Activated B cell treated with CpG ODN at 0.5 μM for 24 hours (primary cell): ENCODE measurements at regions not wholly inside any gene's neighbourhood (a gene's known extent, or its start where the extent isn't known, plus 50 kb on each side); places are given as distances from the start of the nearest gene placed in this dataset.

Source experiments
- ATAC-seq: fragments of 200-7000 bp; cut with Tn5 transposase; one replicate; pipeline ENCODE4 v1.10.0; 2021; ENCODE audit warnings: low read depth, mild to moderate bottlenecking, moderate library complexity
- CTCF ChIA-PET: fragments of 350-600 bp; sonication (Branson Sonifier 250); formaldehyde crosslinking; loops from one replicate; lab custom pipeline; 2021; ENCODE audit warnings: antibody characterized with exemption; lab: Charles Lee
- POLR2A ChIA-PET: fragments of 350-600 bp; sonication (Branson Sonifier 250); formaldehyde crosslinking; loops from one replicate; lab custom pipeline; 2021; ENCODE audit warnings: antibody characterized with exemption; lab: Charles Lee
- DNase-seq: peaks from one replicate; pipeline ENCODE4 v3.0.0; 2022
- H3K27ac Mint-ChIP-seq: one replicate; pipeline ENCODE4 v1.8.0; 2020; ENCODE audit warnings: mixed read lengths
- H3K27me3 Mint-ChIP-seq: one replicate; pipeline ENCODE4 v1.8.0; 2021; ENCODE audit warnings: mixed read lengths
- H3K36me3 Mint-ChIP-seq: one replicate; pipeline ENCODE4 v1.8.0; 2021; ENCODE audit warnings: low read depth, mixed read lengths
- H3K4me1 Mint-ChIP-seq: one replicate; pipeline ENCODE4 v1.8.0; 2021; ENCODE audit warnings: mixed read lengths
- H3K4me3 Mint-ChIP-seq: one replicate; pipeline ENCODE4 v1.8.0; 2020; ENCODE audit warnings: mild to moderate bottlenecking, mixed read lengths
- H3K9me3 Mint-ChIP-seq: one replicate; pipeline ENCODE4 v1.8.0; 2020; ENCODE audit warnings: mixed read lengths
- intact Hi-C: fragments of 100-400 bp; cut with micrococcal nuclease; formaldehyde crosslinking; loops from one replicate; pipeline ENCODE4 v1.15.1; 2024
- TF ChIP-seq, protein P1 (sequence below): fragments of 200-600 bp; IDR thresholded peaks from one replicate; pipeline ENCODE4 v1.8.0; 2022; ENCODE audit warnings: antibody characterized with exemption, mild to moderate bottlenecking

DNA sequence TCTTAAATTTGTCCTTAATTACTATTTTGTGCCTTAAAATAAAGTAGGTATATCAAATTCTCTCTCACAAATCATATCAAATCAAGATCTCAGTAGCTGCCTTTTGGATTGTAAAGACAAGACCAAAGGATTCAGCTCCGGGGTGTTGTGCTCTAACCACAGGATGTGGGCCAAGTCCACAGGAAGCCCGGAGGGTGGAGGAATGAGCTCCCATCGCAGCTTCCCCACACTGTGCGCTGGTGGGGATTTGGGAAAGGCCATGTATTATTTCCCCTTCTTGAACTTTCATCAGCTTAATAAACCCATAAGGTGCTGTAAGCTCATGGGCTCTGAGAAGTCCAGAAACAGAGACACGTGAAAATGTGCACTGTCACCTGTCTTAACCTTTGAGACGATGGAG lies 241.6 kb upstream of the TCERG1L start:
- ChIA-PET POLR2A (no interaction called here), CTCF (no interaction called here)
- H3K36me3 Mint-ChIP-seq: no peaks in the 10 kb centered on the region
- ATAC-seq: no peak
- intact Hi-C loops: no loop called here
- DNase-seq: no peak
- no peak overlapping the region for H3K4me3 Mint-ChIP-seq
- no peaks in the 10 kb centered on the region for H3K9me3 Mint-ChIP-seq
- no peaks in the 10 kb centered on the region for H3K4me1 Mint-ChIP-seq
- H3K27me3 Mint-ChIP-seq: no peaks in the 10 kb centered on the region
- TF ChIP-seq, protein P1, sequence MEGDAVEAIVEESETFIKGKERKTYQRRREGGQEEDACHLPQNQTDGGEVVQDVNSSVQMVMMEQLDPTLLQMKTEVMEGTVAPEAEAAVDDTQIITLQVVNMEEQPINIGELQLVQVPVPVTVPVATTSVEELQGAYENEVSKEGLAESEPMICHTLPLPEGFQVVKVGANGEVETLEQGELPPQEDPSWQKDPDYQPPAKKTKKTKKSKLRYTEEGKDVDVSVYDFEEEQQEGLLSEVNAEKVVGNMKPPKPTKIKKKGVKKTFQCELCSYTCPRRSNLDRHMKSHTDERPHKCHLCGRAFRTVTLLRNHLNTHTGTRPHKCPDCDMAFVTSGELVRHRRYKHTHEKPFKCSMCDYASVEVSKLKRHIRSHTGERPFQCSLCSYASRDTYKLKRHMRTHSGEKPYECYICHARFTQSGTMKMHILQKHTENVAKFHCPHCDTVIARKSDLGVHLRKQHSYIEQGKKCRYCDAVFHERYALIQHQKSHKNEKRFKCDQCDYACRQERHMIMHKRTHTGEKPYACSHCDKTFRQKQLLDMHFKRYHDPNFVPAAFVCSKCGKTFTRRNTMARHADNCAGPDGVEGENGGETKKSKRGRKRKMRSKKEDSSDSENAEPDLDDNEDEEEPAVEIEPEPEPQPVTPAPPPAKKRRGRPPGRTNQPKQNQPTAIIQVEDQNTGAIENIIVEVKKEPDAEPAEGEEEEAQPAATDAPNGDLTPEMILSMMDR: no peak
- H3K27ac Mint-ChIP-seq: no peak overlapping the region

DNA sequence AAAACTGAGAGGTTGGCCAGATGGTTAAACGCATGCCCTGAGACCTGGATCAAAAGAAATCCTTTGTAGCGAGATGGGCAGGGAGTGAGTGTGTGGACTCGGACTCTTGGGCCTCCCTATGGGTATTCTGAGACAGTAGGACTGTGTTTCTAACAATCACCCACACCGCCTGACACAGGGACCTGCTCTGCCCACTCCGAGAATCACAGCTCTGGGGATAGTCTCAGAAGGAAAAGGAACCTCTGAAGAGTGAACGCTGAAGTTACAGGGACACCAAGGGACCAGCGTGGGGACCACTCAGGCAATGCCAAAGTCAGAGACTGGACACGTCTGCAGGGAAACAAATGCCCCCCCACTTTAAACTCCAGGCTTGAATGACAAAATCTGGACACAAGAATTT lies 242.1 kb upstream of the TCERG1L start:
- CTCF ChIA-PET: no interaction called here

DNA sequence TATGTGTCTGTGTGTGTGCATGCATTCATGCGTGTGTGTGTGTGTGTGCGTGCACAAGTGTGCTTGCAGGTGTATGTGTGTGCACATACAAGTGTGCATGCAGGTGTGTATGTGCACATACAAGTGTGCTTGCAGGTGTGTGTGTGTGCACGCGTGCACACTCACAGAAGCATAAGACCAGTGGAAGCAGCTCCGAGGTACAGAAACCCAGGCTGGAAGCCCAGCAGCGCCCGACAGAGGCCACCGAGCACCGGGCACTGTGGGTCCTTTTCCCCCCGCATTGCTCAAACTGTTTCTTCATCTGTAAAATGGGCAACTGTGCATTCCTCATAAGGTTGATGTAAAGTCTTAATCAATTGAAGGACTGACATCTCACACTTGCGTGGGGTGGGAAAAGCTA lies 243.3 kb upstream of the TCERG1L start:
- intact Hi-C loops: no loop called here
- ATAC-seq: no peak
- ChIA-PET CTCF (no interaction called here), POLR2A (no interaction called here)
- Mint-ChIP-seq H3K27me3 (no peaks in the 10 kb centered on the region), H3K36me3 (no peaks in the 10 kb centered on the region), H3K9me3 (no peaks in the 10 kb centered on the region), H3K4me1 (no peaks in the 10 kb centered on the region), H3K27ac (no peak overlapping the region), H3K4me3 (no peak overlapping the region)
- DNase-seq: no peak
- TF ChIP-seq, protein P1: no peak

More for the DNA sequence above, 242.1 kb upstream of the TCERG1L start:
- no peak overlapping the region for H3K4me3 Mint-ChIP-seq
- H3K4me1 Mint-ChIP-seq: no peaks in the 10 kb centered on the region
- intact Hi-C loops: no loop called here
- POLR2A ChIA-PET: no interaction called here
- H3K36me3 Mint-ChIP-seq: no peaks in the 10 kb centered on the region
- H3K27me3 Mint-ChIP-seq: no peaks in the 10 kb centered on the region
- no peak overlapping the region for H3K27ac Mint-ChIP-seq
- no peak for ATAC-seq
- H3K9me3 Mint-ChIP-seq: no peaks in the 10 kb centered on the region
- TF ChIP-seq, protein P1: no peak
- no peak for DNase-seq

DNA sequence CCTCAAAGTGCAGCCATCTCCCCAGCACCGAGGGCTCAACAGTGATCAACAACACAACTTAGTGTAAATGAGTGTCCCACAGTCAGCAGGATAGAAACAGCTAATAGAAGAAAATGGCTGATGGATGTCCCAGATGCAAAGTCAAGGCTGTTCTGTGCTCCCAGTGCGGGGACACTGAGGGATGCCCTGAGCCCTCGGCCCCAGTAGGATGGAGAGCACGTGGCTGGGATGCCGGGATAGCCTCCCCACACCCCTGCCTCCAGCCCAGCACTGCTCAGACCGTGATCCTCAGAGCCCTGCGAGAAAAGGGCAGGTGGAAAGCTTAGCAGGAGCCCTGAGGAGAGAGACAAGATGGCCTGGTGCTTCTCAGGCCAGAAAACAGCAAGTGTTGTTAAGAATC lies 243.9 kb upstream of the TCERG1L start:
- Mint-ChIP-seq H3K9me3 (no peaks in the 10 kb centered on the region), H3K27me3 (no peaks in the 10 kb centered on the region), H3K36me3 (no peaks in the 10 kb centered on the region), H3K4me3 (no peak overlapping the region), H3K27ac (no peak overlapping the region), H3K4me1 (no peaks in the 10 kb centered on the region)
- ATAC-seq (no peak), DNase-seq (no peak)
- intact Hi-C loops: no loop called here
- CTCF ChIA-PET: no interaction called here
- POLR2A ChIA-PET: no interaction called here
- TF ChIP-seq, protein P1: no peak

DNA sequence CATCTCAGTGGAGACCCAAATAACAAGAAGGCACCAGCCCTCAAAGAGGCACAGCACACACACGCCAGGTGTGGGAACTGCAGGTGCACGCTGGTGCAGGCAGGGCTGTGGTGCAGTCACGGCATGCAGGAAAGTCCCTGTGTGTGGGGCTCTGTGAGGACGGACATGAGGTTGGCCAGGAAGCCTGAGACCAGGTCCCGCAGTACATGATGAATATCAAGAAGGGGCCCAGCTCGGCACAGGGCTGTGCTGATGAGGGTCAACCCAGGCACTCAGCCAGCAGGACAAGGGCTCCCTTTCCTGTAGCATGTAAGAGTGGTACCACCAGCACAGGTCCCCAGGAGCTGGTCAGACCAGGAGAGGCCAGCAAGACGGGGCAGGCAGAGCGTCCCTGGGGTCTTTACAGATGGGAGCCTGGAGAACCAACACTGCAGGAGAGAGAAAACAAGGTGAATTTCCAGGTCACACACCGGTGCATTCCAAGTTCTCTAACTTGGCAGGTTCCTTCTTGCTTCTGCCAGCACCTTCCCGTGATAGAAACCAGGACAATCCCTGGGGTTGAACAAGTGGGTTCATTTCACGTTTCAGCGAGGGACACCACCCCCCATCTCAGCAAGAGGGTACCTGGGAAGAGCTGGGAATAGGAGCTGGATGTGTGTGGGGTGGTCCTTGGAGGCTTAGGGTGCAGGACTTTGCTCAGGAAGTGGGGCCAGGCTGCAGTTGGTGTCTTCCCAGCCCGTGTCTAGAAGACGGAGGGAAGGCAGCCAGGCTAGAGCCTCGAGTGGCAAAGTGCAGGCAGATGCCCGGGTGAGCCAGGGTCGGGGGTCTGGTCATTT lies 244.8 kb upstream of the TCERG1L start:
- ATAC-seq: no peak
- intact Hi-C loops: no loop called here
- TF ChIP-seq, protein P1: no peak

More for the DNA sequence above, 244.8 kb upstream of the TCERG1L start:
- Mint-ChIP-seq H3K4me1 (no peaks in the 10 kb centered on the region), H3K36me3 (no peaks in the 10 kb centered on the region), H3K27me3 (no peaks in the 10 kb centered on the region), H3K27ac (no peak overlapping the region), H3K4me3 (no peak overlapping the region), H3K9me3 (no peaks in the 10 kb centered on the region)
- ChIA-PET CTCF (no interaction called here), POLR2A (no interaction called here)
- DNase-seq: no peak
